Neuron (in vitro differentiated cells): ENCODE measurements at regions not wholly inside any gene's neighbourhood (a gene's known extent, or its start where the extent isn't known, plus 50 kb on each side); places are given as distances from the start of the nearest gene placed in this dataset.

Experiments used
- H2AFZ ChIP-seq: one replicate; pipeline ENCODE4 v1.6.1; 2013; ENCODE audit warnings: low read depth, mild to moderate bottlenecking, inconsistent platforms, low read length, moderate library complexity
- H3K27me3 ChIP-seq: one replicate; pipeline ENCODE4 v1.6.1; 2013; ENCODE audit warnings: low read length; ENCODE audit not compliant: insufficient read depth
- H3K36me3 ChIP-seq: one replicate; pipeline ENCODE4 v1.6.1; 2013; ENCODE audit warnings: low read length; ENCODE audit not compliant: insufficient read depth
- H3K4me1 ChIP-seq: one replicate; pipeline ENCODE4 v1.6.1; 2013; ENCODE audit warnings: low read length; ENCODE audit not compliant: insufficient read depth
- H3K4me3 ChIP-seq: 2 replicates; pipeline ENCODE4 v1.5.1; 2013; ENCODE audit warnings: mild to moderate bottlenecking, low read length, moderate library complexity
- H3K9me3 ChIP-seq: one replicate; pipeline ENCODE4 v1.6.1; 2013; ENCODE audit warnings: low read length

GRCh38 chr12:46461459-46461858, 88.9 kb upstream of the SLC38A2 start:
- no peaks in the 10 kb centered on the region for H3K9me3 ChIP-seq
- H3K4me1 ChIP-seq: no peaks in the 10 kb centered on the region
- H3K4me3 ChIP-seq: no peak overlapping the region
- no peaks in the 10 kb centered on the region for H3K27me3 ChIP-seq
- no peaks in the 10 kb centered on the region for H3K36me3 ChIP-seq
- no peak overlapping the region for H2AFZ ChIP-seq

- no peaks in the 10 kb centered on the region for H3K4me1 ChIP-seq
- no peak overlapping the region for H2AFZ ChIP-seq
- no peaks in the 10 kb centered on the region for H3K27me3 ChIP-seq
- H3K4me3 ChIP-seq: no peak overlapping the region
- no peaks in the 10 kb centered on the region for H3K9me3 ChIP-seq
- H3K36me3 ChIP-seq: no peaks in the 10 kb centered on the region
These were observed 88.2 kb upstream of the SLC38A2 start for GRCh38 chr12:46460682-46461210.

GRCh38 chr12:46459861-46460545, 87.4 kb upstream of the SLC38A2 start:
- no peaks in the 10 kb centered on the region for H3K36me3 ChIP-seq
- H3K9me3 ChIP-seq: no peaks in the 10 kb centered on the region
- H2AFZ ChIP-seq: no peak overlapping the region
- H3K4me3 ChIP-seq: no peak overlapping the region
- H3K27me3 ChIP-seq: no peaks in the 10 kb centered on the region
- H3K4me1 ChIP-seq: no peaks in the 10 kb centered on the region

- H3K9me3 ChIP-seq: no peaks in the 10 kb centered on the region
- no peaks in the 10 kb centered on the region for H3K36me3 ChIP-seq
- no peak overlapping the region for H2AFZ ChIP-seq
- H3K27me3 ChIP-seq: no peaks in the 10 kb centered on the region
- H3K4me1 ChIP-seq: no peaks in the 10 kb centered on the region
- H3K4me3 ChIP-seq: no peak overlapping the region
These were observed 86.5 kb upstream of the SLC38A2 start for GRCh38 chr12:46459111-46459510.

- H3K4me3 ChIP-seq: no peak overlapping the region
- H3K36me3 ChIP-seq: no peaks in the 10 kb centered on the region
- no peaks in the 10 kb centered on the region for H3K4me1 ChIP-seq
- no peak overlapping the region for H2AFZ ChIP-seq
- no peaks in the 10 kb centered on the region for H3K9me3 ChIP-seq
- H3K27me3 ChIP-seq: no peaks in the 10 kb centered on the region
These were observed 86.0 kb upstream of the SLC38A2 start for GRCh38 chr12:46458500-46459102.

- no peaks in the 10 kb centered on the region for H3K9me3 ChIP-seq
- no peaks in the 10 kb centered on the region for H3K27me3 ChIP-seq
- H3K4me1 ChIP-seq: no peaks in the 10 kb centered on the region
- no peak overlapping the region for H3K4me3 ChIP-seq
- no peak overlapping the region for H2AFZ ChIP-seq
- H3K36me3 ChIP-seq: no peaks in the 10 kb centered on the region
These were observed 85.4 kb upstream of the SLC38A2 start for GRCh38 chr12:46457958-46458357.

GRCh38 chr12:46456356-46457334, 84.1 kb upstream of the SLC38A2 start:
- Histone ChIP-seq H3K27me3 (no peaks in the 10 kb centered on the region), H3K36me3 (no peaks in the 10 kb centered on the region), H2AFZ (no peak overlapping the region), H3K4me1 (no peaks in the 10 kb centered on the region), H3K9me3 (no peaks in the 10 kb centered on the region), H3K4me3 (no peak overlapping the region)

- no peaks in the 10 kb centered on the region for H3K4me1 ChIP-seq
- no peak overlapping the region for H3K4me3 ChIP-seq
- no peaks in the 10 kb centered on the region for H3K27me3 ChIP-seq
- H3K36me3 ChIP-seq: no peaks in the 10 kb centered on the region
- H2AFZ ChIP-seq: no peak overlapping the region
- H3K9me3 ChIP-seq: no peaks in the 10 kb centered on the region
These were observed 83.2 kb upstream of the SLC38A2 start for GRCh38 chr12:46455648-46456352.

GRCh38 chr12:46454981-46455380, 82.4 kb upstream of the SLC38A2 start:
- Histone ChIP-seq H3K27me3 (no peaks in the 10 kb centered on the region), H3K9me3 (no peaks in the 10 kb centered on the region), H3K36me3 (no peaks in the 10 kb centered on the region), H3K4me3 (no peak overlapping the region), H3K4me1 (no peaks in the 10 kb centered on the region), H2AFZ (no peak overlapping the region)

GRCh38 chr12:46453428-46453827, 80.9 kb upstream of the SLC38A2 start:
- Histone ChIP-seq H2AFZ (no peak overlapping the region), H3K36me3 (no peaks in the 10 kb centered on the region), H3K27me3 (no peaks in the 10 kb centered on the region), H3K4me1 (peaks cover 2% of the 10 kb centered on the region), H3K4me3 (no peak overlapping the region), H3K9me3 (no peaks in the 10 kb centered on the region)

GRCh38 chr12:46452776-46453175, 80.2 kb upstream of the SLC38A2 start:
- Histone ChIP-seq H3K4me1 (peaks cover 2% of the 10 kb centered on the region), H2AFZ (no peak overlapping the region), H3K9me3 (no peaks in the 10 kb centered on the region), H3K27me3 (no peaks in the 10 kb centered on the region), H3K36me3 (no peaks in the 10 kb centered on the region), H3K4me3 (no peak overlapping the region)

- Histone ChIP-seq H3K4me3 (no peak overlapping the region), H3K36me3 (no peaks in the 10 kb centered on the region), H3K4me1 (peaks cover 2% of the 10 kb centered on the region), H2AFZ (no peak overlapping the region), H3K27me3 (no peaks in the 10 kb centered on the region), H3K9me3 (no peaks in the 10 kb centered on the region)
These were observed 79.6 kb upstream of the SLC38A2 start for GRCh38 chr12:46452061-46452615.
